ENCODE measurements at regions not wholly inside any gene's neighbourhood (a gene's known extent, or its start where the extent isn't known, plus 50 kb on each side); places are given as distances from the start of the nearest gene placed in this dataset.

DNA sequence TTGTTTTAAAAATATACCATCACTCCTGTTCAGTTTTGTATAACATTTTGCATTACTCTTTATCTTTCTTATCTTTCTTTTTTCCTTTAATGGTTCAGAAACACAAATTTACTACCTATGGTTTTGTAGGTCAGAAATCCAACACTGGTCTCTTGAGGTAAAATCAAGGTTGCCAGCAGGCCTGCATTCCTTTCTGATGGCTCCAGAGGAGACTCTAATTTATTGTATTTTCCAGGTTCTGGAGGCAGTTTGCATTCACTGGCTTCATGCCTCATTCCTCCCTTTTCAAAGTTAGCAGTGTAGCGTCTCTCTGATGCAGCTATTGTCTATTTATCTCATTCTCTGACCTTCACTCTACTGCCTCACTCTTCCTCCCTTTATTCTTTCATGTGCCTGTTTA lies 767.4 kb downstream of the SLITRK6 start:
- H4K20me1 ChIP-seq (ENCODE audit: insufficient read depth) = no peaks in the 10 kb centered on the region
- no peaks in the 10 kb centered on the region for H3K79me2 ChIP-seq (ENCODE audit: insufficient read depth, low read length)
- intact Hi-C loops (cut with micrococcal nuclease) = no loop called here
- no peak overlapping the region for H3K9ac ChIP-seq (ENCODE audit: low read length)
- H3K9me2 ChIP-seq (ENCODE audit: insufficient read depth) = no peaks in the 10 kb centered on the region
- ChIA-PET POLR2A (no interaction called here), RAD21 (ENCODE audit: low non-redundant PET in 1 of 2, low total read pairs in 2 of 2, uncharacterized antibody in 2 of 2, unreplicated experiment in 2 of 2) (no interaction called here), CTCF (no interaction called here)
- H3K4me2 ChIP-seq (ENCODE audit: low read length) = no peak overlapping the region
- ATAC-seq (no peak), DNase-seq (ENCODE audit: low read depth, low spot score) (no peak)
- H3K4me1 ChIP-seq (ENCODE audit: control insufficient read depth in 1 of 2, insufficient read depth in 2 of 2, low read length in 2 of 2) = no peaks in the 10 kb centered on the region
- no TSS peak for BruUV-seq (replicated peaks)
- TF ChIP-seq JUND (IDR thresholded peaks at IDR 0.05) = no peak
- TF ChIP-seq ELF1 (IDR thresholded peaks at IDR 0.05; ENCODE audit: borderline replicate concordance, low read depth) = no peak
- no peak for TF ChIP-seq SIN3A (IDR thresholded peaks at IDR 0.05; ENCODE audit: low read depth)
- TF ChIP-seq CBX3 (IDR thresholded peaks at IDR 0.05; ENCODE audit: low read depth) = no peak
- TF ChIP-seq ZFX (IDR thresholded peaks at IDR 0.05) = no peak
- TF ChIP-seq YY1 (IDR thresholded peaks at IDR 0.05; ENCODE audit: extremely low read depth, insufficient replicate concordance, low read depth, low read length) = no peak
- TF ChIP-seq CTCF (IDR thresholded peaks at IDR 0.05 in 2 of 3, conservative IDR thresholded peaks at IDR 0.05 in 1 of 3; ENCODE audit: borderline replicate concordance in 1 of 3, insufficient read depth in 1 of 3, low read depth in 2 of 3, low read length in 2 of 3) = no peak
- TF ChIP-seq MAX (IDR thresholded peaks at IDR 0.05) = no peak
- TF ChIP-seq, protein P1, sequence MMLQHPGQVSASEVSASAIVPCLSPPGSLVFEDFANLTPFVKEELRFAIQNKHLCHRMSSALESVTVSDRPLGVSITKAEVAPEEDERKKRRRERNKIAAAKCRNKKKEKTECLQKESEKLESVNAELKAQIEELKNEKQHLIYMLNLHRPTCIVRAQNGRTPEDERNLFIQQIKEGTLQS (IDR thresholded peaks at IDR 0.05) = no peak
- no peak for TF ChIP-seq EZH2 (IDR thresholded peaks at IDR 0.05)
- TF ChIP-seq, protein P2, sequence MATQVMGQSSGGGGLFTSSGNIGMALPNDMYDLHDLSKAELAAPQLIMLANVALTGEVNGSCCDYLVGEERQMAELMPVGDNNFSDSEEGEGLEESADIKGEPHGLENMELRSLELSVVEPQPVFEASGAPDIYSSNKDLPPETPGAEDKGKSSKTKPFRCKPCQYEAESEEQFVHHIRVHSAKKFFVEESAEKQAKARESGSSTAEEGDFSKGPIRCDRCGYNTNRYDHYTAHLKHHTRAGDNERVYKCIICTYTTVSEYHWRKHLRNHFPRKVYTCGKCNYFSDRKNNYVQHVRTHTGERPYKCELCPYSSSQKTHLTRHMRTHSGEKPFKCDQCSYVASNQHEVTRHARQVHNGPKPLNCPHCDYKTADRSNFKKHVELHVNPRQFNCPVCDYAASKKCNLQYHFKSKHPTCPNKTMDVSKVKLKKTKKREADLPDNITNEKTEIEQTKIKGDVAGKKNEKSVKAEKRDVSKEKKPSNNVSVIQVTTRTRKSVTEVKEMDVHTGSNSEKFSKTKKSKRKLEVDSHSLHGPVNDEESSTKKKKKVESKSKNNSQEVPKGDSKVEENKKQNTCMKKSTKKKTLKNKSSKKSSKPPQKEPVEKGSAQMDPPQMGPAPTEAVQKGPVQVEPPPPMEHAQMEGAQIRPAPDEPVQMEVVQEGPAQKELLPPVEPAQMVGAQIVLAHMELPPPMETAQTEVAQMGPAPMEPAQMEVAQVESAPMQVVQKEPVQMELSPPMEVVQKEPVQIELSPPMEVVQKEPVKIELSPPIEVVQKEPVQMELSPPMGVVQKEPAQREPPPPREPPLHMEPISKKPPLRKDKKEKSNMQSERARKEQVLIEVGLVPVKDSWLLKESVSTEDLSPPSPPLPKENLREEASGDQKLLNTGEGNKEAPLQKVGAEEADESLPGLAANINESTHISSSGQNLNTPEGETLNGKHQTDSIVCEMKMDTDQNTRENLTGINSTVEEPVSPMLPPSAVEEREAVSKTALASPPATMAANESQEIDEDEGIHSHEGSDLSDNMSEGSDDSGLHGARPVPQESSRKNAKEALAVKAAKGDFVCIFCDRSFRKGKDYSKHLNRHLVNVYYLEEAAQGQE (IDR thresholded peaks at IDR 0.05; ENCODE audit: low read depth) = no peak
- TF ChIP-seq TCF7L2 (IDR thresholded peaks at IDR 0.05; ENCODE audit: borderline replicate concordance, extremely low read depth, insufficient read depth, insufficient read length) = no peak
- TF ChIP-seq ZNF274 (IDR thresholded peaks at IDR 0.05; ENCODE audit: low read depth, low read length) = no peak
- TF ChIP-seq RAD21 (IDR thresholded peaks at IDR 0.05; ENCODE audit: low read depth) = no peak
- TF ChIP-seq SRF (IDR thresholded peaks at IDR 0.05; ENCODE audit: low read depth) = no peak
- no peak for TF ChIP-seq CEBPB (IDR thresholded peaks at IDR 0.05; ENCODE audit: low read depth)
- TF ChIP-seq, protein P3, sequence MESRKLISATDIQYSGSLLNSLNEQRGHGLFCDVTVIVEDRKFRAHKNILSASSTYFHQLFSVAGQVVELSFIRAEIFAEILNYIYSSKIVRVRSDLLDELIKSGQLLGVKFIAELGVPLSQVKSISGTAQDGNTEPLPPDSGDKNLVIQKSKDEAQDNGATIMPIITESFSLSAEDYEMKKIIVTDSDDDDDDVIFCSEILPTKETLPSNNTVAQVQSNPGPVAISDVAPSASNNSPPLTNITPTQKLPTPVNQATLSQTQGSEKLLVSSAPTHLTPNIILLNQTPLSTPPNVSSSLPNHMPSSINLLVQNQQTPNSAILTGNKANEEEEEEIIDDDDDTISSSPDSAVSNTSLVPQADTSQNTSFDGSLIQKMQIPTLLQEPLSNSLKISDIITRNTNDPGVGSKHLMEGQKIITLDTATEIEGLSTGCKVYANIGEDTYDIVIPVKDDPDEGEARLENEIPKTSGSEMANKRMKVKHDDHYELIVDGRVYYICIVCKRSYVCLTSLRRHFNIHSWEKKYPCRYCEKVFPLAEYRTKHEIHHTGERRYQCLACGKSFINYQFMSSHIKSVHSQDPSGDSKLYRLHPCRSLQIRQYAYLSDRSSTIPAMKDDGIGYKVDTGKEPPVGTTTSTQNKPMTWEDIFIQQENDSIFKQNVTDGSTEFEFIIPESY (IDR thresholded peaks at IDR 0.05; ENCODE audit: extremely low read depth, insufficient replicate concordance, low read length) = no peak
- no peak overlapping the region for H3K27ac ChIP-seq (ENCODE audit: low read depth, low read length)
- no peak overlapping the region for H3K4me3 ChIP-seq (replicated peaks in 1 of 2; ENCODE audit: low read depth in 1 of 2, low read length in 2 of 2)
- no peaks in the 10 kb centered on the region for H3K36me3 ChIP-seq (ENCODE audit: control insufficient read depth in 1 of 2, insufficient read depth in 2 of 2, low read length in 2 of 2)
- no peaks in the 10 kb centered on the region for H3K27me3 ChIP-seq (ENCODE audit: insufficient read depth, low read length)
- no peak overlapping the region for H2AFZ ChIP-seq (ENCODE audit: low read depth, low read length, poor library complexity, severe bottlenecking)
- peaks cover 4 to 12% of the 10 kb centered on the region in 2 experiments; a peak in 3 of 4 replicates for H3K9me3 ChIP-seq (ENCODE audit: control insufficient read depth in 1 of 2, insufficient read depth in 1 of 2, low read depth in 1 of 2, low read length in 2 of 2)

All from HCT116 (cell line).